NT2/D1 (cell line): ENCODE measurements at regions not wholly inside any gene's neighbourhood (a gene's known extent, or its start where the extent isn't known, plus 50 kb on each side); places are given as distances from the start of the nearest gene placed in this dataset.

Experiments used
- YY1 ChIP-seq: IDR thresholded peaks from 2 replicates; pipeline ENCODE4 v1.6.1; 2011; ENCODE audit not compliant: insufficient read length, insufficient read depth
- ZNF274 ChIP-seq: IDR thresholded peaks from 2 replicates; pipeline ENCODE4 v1.6.1; 2011; ENCODE audit warnings: mild to moderate bottlenecking, low read depth, low read length

- TF ChIP-seq ZNF274, result no peak
- TF ChIP-seq YY1, result no peak
These were observed 353.6 kb upstream of the SFSWAP start for GRCh38 chr12:131357185-131357747.
